ENCODE measurements at regions not wholly inside any gene's neighbourhood (a gene's known extent, or its start where the extent isn't known, plus 50 kb on each side); places are given as distances from the start of the nearest gene placed in this dataset.
"Not testable (repeated sequence)": the region's sequence is repeated elsewhere in the genome, so short reads cannot be mapped to it uniquely, and the experiment has no call there.

GRCh38 chr5:144011388-144011787 lies 159.1 kb downstream of the YIPF5 start:
- no peak for DNase-seq

GRCh38 chr5:144013816-144014215 lies 156.6 kb downstream of the YIPF5 start:
- DNase-seq: no peak

- DNase-seq: no peak
Measured at GRCh38 chr5:144015961-144016360, 154.5 kb downstream of the YIPF5 start.

GRCh38 chr5:144017119-144017518 lies 153.3 kb downstream of the YIPF5 start:
- DNase-seq: no peak

- DNase-seq: no peak
Measured at GRCh38 chr5:144017631-144018030, 152.8 kb downstream of the YIPF5 start.

GRCh38 chr5:144024090-144024489 lies 146.4 kb downstream of the YIPF5 start:
- DNase-seq: no peak

- DNase-seq: no peak
Measured at GRCh38 chr5:144024545-144024944, 145.9 kb downstream of the YIPF5 start.

GRCh38 chr5:144026286-144026685 lies 144.2 kb downstream of the YIPF5 start:
- no peak for DNase-seq

- no peak for DNase-seq
Measured at GRCh38 chr5:144028058-144028457, 142.4 kb downstream of the YIPF5 start.

GRCh38 chr5:144028636-144029035 lies 141.8 kb downstream of the YIPF5 start:
- DNase-seq: no peak

- DNase-seq: no peak
Measured at GRCh38 chr5:144030904-144031303, 139.6 kb downstream of the YIPF5 start.

GRCh38 chr5:144032375-144032774 lies 138.1 kb downstream of the YIPF5 start:
- no peak for DNase-seq

GRCh38 chr5:144033486-144033885 lies 137.0 kb downstream of the YIPF5 start:
- DNase-seq: no peak

- DNase-seq: no peak
Measured at GRCh38 chr5:144035046-144035740, 135.3 kb downstream of the YIPF5 start.

- no peak for DNase-seq
Measured at GRCh38 chr5:144036476-144036875, 134.0 kb downstream of the YIPF5 start.

- no peak for DNase-seq
Measured at GRCh38 chr5:144040615-144041305, 129.7 kb downstream of the YIPF5 start.

GRCh38 chr5:144042156-144042555 lies 128.3 kb downstream of the YIPF5 start:
- DNase-seq: no peak

- no peak for DNase-seq
Measured at GRCh38 chr5:144048259-144048856, 122.1 kb downstream of the YIPF5 start.

- DNase-seq: not testable (repeated sequence)
Measured at GRCh38 chr5:144055391-144055790, 115.1 kb downstream of the YIPF5 start.

- DNase-seq: not testable (repeated sequence)
Measured at GRCh38 chr5:144060091-144060490, 110.4 kb downstream of the YIPF5 start.

- no peak for DNase-seq
Measured at GRCh38 chr5:144060598-144060997, 109.9 kb downstream of the YIPF5 start.

- no peak for DNase-seq
Measured at GRCh38 chr5:144065786-144066185, 104.7 kb downstream of the YIPF5 start.

GRCh38 chr5:144072518-144072927 lies 97.9 kb downstream of the YIPF5 start:
- DNase-seq: no peak

GRCh38 chr5:144076521-144077083 lies 93.9 kb downstream of the YIPF5 start:
- DNase-seq: no peak
